Dedifferentiated amniotic fluid mesenchymal stem cell (primary cell): ENCODE measurements at regions not wholly inside any gene's neighbourhood (a gene's known extent, or its start where the extent isn't known, plus 50 kb on each side); places are given as distances from the start of the nearest gene placed in this dataset.
"Not testable (repeated sequence)": the region's sequence is repeated elsewhere in the genome, so short reads cannot be mapped to it uniquely, and the experiment has no call there.

ENCODE experiments used
- DNase-seq: peaks from one replicate; pipeline ENCODE4 v3.0.0-alpha.2; 2016; ENCODE audit errors: extremely low spot score

GRCh38 chr7:63555226-63555994, 443.2 kb upstream of the ZNF722 start:
- not testable (repeated sequence) for DNase-seq

- not testable (repeated sequence) for DNase-seq
Measured at GRCh38 chr7:63556223-63556622, 442.4 kb upstream of the ZNF722 start.

DNA sequence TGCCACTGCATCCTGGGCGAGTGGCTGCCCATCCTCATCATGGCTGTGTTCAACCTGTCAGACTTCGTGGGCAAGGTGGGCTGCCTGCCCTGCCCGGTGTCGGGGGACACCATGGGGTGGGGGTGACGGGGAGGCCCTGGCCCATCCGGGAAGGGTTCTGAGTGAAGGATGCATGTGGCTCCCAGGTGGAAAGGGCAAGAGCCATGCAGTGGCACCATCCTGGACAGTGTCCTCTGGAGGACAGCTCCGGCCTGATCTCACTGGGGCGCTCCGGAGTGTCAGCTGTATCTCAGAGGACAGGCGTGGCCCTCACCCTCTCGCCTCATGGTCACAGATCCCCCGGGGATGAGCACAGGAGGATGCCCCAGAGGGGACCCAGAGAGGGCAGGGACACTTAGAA, 439.6 kb upstream of the ZNF722 start:
- DNase-seq = not testable (repeated sequence)

DNA sequence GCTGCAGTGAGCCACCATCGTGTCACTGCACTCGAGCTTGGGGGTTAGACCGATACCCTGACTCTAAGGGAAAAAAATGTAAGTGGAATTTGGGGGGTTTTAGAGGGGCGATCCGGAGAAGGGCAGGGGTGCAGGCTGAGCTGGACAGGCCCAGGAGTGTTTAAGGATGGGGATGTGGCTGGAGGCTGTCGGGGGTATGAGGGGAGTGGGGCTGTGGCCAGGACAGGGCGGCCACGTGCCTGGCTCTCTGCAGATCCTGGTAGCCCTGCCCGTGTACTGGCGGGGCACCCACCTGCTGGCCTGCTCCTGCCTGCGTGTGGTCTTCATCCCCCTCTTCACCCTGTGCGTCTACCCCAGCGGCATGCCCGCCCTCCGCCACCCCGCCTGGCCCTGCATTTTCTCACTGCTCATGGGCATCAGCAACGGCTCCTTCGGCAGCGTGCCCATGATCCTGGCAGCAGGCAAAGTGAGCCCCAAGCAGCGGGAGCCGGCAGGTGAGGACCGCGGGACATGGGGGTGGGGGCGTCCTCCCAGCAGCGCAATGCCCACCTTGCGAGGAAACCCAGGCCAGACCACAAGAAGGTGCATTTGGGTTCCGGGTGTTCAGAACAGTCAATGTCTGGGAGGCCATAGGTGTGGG, 438.7 kb upstream of the ZNF722 start:
- DNase-seq = not testable (repeated sequence)

GRCh38 chr7:63561911-63562310, 436.7 kb upstream of the ZNF722 start:
- DNase-seq = not testable (repeated sequence)

DNA sequence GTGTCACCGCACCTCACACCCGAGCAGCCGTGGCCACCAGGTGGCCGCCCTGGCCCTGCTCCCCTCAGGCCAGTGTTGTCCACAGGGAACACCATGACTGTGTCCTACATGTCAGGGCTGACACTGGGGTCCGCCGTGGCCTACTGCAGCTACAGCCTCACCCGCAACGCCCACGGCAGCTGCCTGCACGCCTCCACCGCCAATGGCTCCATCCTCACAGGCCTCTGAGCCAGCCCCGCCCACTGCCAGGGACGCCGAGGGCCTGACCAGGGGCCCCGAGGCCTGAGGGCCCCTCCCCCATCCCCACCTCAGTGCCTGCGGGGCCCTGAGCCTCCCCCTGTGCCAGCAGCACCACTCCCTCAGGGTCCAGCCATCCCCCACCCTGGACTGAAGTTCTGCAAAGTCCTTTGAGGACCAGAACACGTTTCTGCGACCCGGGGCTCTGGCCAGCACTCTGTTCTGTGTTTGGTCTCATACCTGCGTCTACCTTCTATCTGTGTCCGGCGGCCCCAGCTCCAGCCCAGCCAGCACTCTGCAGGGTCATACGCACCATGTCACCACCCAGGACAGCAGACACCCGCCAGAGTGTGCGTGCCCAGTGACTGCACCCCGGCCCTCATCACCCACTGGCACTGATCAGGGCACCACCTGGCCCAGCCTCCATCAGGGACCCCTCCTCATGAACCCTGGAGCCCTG, 436.1 kb upstream of the ZNF722 start:
- DNase-seq = peak; percentile 7

DNA sequence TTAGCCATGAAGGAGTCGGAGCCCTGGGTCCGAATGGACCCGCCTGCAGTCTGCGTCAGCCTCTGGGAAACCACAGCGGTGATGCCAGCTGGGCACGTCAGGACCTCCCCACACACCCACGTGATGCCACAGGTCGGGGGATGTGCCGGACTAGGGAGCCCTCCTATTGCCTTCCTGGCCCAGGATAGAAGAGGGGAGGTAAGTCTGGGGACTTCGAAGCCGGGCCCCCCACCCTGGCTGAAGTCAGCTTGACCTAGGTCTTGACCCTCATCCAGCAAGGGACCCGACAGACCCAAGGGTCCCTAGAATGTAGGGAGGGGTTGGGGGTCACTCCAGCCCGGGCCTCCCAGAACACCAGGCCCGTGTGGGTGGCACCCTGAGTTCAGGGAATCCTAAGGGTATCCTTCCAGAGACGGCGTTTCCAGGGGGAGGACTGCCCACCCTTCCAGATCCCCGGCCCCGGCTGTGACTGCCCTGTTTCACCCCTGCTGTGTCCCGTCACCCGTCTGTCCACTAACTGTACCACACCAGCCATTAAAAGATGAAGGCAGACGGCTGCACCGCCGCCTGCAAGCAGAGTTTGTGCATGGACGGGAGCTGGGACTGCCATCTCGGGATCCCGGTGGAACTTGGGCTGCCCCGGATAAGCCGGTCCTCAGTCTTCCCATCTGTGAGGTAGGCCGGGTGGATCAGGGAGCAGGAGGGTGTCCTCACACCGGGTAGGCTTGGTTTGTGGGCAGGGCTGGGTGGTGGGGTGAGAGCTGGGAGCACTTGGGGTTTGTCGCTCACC, 435.3 kb upstream of the ZNF722 start:
- DNase-seq = not testable (repeated sequence)

GRCh38 chr7:63564882-63565281, 433.8 kb upstream of the ZNF722 start:
- DNase-seq = not testable (repeated sequence)

DNA sequence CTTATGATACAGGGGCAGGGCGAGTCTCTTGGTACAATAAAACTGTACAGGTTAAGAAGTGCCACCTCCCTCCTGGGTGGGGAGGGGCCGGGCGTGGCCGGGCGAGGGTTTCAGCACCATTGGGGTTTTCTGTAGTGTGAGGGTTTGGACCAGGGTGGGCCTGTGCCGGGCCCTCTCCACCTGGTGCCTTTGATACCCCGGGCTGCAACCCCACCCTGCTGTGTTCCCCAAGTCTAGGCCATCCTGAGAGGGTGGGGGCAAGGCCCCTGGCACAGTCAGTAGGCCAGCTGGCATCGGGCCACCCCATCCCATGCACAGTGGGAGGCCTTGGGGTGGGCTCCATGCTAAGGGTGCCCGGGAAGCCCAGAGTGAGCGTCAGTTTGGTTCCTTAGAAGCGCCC, 431.8 kb upstream of the ZNF722 start:
- DNase-seq = not testable (repeated sequence)

DNA sequence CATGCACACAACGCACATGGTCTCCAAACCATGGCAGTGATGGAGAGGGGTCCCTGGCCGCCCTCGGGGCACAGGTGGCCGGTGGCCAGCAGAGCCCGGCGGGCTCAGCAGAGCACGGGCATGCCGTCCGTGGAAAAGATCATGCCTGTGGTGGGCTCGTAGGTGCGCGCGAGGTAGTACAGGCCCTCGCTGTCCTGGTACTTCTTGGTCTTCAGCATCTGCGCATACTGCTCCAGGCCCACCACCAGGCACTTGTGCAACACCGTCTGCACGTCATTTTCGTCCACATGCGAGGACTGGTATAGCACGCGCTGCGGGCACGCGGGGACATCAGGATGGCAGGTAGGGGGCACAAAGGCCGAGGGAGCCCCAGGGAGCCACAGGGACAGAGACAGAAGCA, 431.0 kb upstream of the ZNF722 start:
- not testable (repeated sequence) for DNase-seq

GRCh38 chr7:63568571-63569313, 429.9 kb upstream of the ZNF722 start:
- DNase-seq = not testable (repeated sequence)

DNA sequence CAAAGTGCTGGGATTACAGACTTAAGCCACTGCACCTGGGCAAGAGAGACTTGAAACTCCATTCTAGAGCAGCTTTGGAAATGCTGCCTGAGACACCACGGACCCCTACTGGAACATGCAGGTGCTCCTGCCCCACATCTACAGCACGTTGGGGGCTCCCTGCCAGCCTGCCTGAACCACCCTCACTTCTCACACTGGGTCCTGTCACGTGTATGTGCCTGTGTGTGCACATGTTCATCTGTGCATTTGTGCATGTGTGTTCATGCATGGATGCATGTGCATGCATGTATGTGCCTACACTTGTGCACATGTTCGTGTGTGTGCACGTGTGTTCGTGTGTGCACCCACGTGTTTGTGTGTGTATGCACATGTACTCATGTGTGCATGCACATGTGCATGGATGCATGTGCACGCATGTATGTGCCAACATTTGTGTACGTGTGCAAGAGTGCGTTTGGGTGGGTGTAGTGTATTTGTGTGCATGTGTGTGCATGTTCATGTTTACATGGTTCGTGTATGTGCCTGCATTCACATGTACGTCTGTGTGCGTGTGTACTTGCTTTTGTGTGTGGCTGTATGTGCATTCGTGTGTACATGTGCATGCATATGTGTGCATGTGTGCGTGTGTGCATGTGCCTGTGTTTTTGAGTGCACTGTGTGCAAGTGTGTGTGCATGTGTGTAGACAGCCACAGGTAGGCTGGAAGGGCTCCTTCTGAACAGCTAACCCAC, 428.1 kb upstream of the ZNF722 start:
- DNase-seq = peak; percentile 4

DNA sequence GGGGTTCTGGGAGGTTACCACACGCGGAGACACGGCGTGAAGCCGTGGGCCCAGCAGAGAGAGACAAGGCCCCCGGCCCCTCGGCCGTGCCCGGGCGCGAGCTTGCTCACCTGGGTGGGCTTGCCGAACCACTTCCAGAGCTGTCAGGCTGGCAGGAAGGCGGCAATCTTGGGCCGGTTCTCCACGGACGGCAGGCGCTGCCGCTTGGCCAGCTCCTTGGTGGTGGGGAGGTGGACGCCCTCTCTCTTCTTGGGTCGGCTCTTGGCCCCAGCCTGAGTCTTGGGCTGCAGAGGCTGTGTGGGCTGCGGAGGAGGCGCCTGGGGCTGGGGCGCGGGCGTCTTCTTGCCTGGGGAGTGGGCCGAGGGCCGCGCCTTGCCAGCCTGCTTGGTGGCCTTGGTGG, 426.5 kb upstream of the ZNF722 start:
- DNase-seq = peak; percentile 8

GRCh38 chr7:63572956-63573355, 425.7 kb upstream of the ZNF722 start:
- DNase-seq = peak; percentile 4

- DNase-seq = peak; percentile 2
Measured at GRCh38 chr7:63573412-63573811, 425.2 kb upstream of the ZNF722 start.

DNA sequence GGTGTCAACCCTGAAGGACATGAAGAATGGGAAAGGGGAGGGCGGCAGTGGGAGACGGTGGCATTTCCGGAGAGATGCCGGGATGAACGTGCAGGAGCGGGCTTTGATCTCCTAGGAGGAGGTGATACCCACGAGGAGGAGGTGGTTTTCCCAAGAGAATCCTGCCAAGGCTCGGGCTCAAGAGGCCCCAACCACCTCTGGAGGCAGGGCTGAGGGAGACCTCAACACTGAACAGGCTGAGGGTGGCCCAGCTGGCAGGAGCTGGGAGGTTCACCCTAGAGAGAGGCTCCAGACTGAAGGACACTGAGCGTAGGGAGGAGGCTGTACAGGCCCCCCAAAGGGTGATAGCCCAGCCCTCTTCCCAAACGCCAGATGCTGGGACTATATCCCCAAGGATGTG, 422.2 kb upstream of the ZNF722 start:
- peak; percentile 3 for DNase-seq

GRCh38 chr7:63577066-63577465, 421.6 kb upstream of the ZNF722 start:
- DNase-seq = not testable (repeated sequence)

GRCh38 chr7:63580045-63580444, 418.6 kb upstream of the ZNF722 start:
- peak; percentile 10 for DNase-seq

DNA sequence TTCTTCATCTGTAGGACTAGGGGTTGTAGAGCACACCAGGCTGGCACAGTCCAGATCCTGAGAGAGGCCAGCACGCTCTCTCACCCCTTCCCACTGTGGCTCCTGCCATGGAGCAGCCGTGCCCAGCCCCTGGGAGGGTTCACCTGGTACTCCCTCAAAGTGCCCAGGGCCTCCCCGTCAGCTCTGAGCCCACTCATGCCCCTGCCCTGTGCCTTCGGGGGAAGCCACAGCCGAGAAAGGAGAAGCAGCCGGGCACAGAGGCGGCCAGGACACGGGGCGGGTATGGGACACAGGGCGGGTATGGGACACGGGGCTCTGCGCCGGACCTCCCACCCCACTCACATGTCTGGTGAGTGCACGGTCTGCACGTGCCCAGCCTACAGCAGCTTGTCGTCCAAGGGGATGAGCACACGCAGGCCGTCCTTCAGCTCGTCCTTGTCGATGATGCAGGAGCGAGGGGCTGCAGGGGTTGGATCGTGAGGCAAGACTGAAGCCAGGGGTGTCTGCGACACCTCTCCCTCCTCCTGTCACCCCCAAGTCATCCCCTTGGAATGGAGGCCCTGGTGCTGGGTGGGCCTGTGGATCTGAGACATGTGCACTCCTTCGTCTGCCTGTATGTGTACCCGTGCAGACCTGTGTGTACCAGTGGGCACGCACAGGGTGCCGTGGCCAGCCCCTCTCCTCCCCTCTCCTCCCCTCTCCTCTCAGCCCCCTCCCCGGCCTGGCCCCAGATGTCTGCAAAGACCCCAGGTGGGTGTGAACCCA, 417.9 kb upstream of the ZNF722 start:
- peak; percentile 4 for DNase-seq

DNA sequence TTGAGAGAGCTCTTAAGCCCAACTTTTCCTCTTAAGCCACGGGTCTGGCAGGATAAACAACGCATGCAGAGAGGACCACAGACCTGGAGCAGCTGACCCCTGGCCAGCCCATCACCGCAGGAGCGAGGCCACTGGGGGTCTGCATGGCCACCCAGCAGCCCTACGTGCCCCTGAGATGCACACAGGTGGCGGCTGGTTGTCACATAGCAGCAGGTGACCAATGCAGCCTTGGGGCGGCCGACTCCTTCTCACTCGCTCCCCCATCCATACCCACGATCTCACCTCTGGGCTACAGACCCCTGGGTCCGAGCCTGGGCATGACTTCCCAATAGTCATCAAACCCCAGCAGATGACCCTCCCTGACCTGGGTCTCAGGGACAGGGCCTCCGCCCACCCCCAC, 415.9 kb upstream of the ZNF722 start:
- peak; percentile 12 for DNase-seq
